TTC549 (cell line): ENCODE measurements at regions not wholly inside any gene's neighbourhood (a gene's known extent, or its start where the extent isn't known, plus 50 kb on each side); places are given as distances from the start of the nearest gene placed in this dataset.
"Not testable (repeated sequence)": the region's sequence is repeated elsewhere in the genome, so short reads cannot be mapped to it uniquely, and the experiment has no call there.

Experiments used
- FAIRE-seq: peaks from 2 replicates; lab custom pipeline; 2012; peaks lifted over from hg19 to GRCh38; lab: Jason Lieb, UNC

- FAIRE-seq: no peak
Measured at GRCh38 chr15:45868109-45868691, 233.4 kb downstream of the SQOR start.

- no peak for FAIRE-seq
Measured at GRCh38 chr15:45869034-45869668, 234.3 kb downstream of the SQOR start.

GRCh38 chr15:45871121-45871855, 236.5 kb downstream of the SQOR start:
- FAIRE-seq: no peak

- no peak for FAIRE-seq
Measured at GRCh38 chr15:45873781-45874180, 239.0 kb downstream of the SQOR start.

GRCh38 chr15:45874566-45874965, 239.7 kb downstream of the SQOR start:
- FAIRE-seq: not testable (repeated sequence)

GRCh38 chr15:45884289-45884688, 249.5 kb downstream of the SQOR start:
- no peak for FAIRE-seq

- FAIRE-seq: no peak
Measured at GRCh38 chr15:45884755-45885445, 250.1 kb downstream of the SQOR start.

- no peak for FAIRE-seq
Measured at GRCh38 chr15:45885801-45886200, 251.0 kb downstream of the SQOR start.

GRCh38 chr15:45891766-45892165, 256.9 kb downstream of the SQOR start:
- no peak for FAIRE-seq

GRCh38 chr15:45892182-45892581, 257.4 kb downstream of the SQOR start:
- no peak for FAIRE-seq

- FAIRE-seq: no peak
Measured at GRCh38 chr15:45903283-45903682, 268.5 kb downstream of the SQOR start.

GRCh38 chr15:45904019-45904418, 269.2 kb downstream of the SQOR start:
- no peak for FAIRE-seq

GRCh38 chr15:45906230-45906629, 271.4 kb downstream of the SQOR start:
- no peak for FAIRE-seq

GRCh38 chr15:45910671-45911070, 275.8 kb downstream of the SQOR start:
- FAIRE-seq: no peak

- FAIRE-seq: no peak
Measured at GRCh38 chr15:45913451-45913850, 278.6 kb downstream of the SQOR start.

- FAIRE-seq: no peak
Measured at GRCh38 chr15:45914425-45914824, 279.6 kb downstream of the SQOR start.

- FAIRE-seq: no peak
Measured at GRCh38 chr15:45918839-45919238, 284.0 kb downstream of the SQOR start.

GRCh38 chr15:45919806-45920205, 285.0 kb downstream of the SQOR start:
- FAIRE-seq: no peak

- no peak for FAIRE-seq
Measured at GRCh38 chr15:45921376-45921775, 286.5 kb downstream of the SQOR start.

- FAIRE-seq: no peak
Measured at GRCh38 chr15:45921978-45922377, 287.1 kb downstream of the SQOR start.

GRCh38 chr15:45941367-45941766, 306.5 kb downstream of the SQOR start:
- no peak for FAIRE-seq

- no peak for FAIRE-seq
Measured at GRCh38 chr15:45943240-45943639, 308.4 kb downstream of the SQOR start.

GRCh38 chr15:45946111-45946510, 311.3 kb downstream of the SQOR start:
- no peak for FAIRE-seq
